K562 (cell line): ENCODE measurements at regions not wholly inside any gene's neighbourhood (a gene's known extent, or its start where the extent isn't known, plus 50 kb on each side); places are given as distances from the start of the nearest gene placed in this dataset.

ENCODE experiments used
- ATAC-seq: fragments of 200-7000 bp; cut with Tn5 transposase; 3 replicates; pipeline ENCODE4 v1.9.1; 2020; ENCODE audit warnings: moderate library complexity
- BruUV-seq: library from RNA; stranded (reverse); fragments of 400-500 nt; replicated peaks from 2 replicates; lab custom pipeline; 2021; lab: Mats Ljungman, UMichigan
- CTCF ChIA-PET: fragments of 300-600 bp; formaldehyde crosslinking; extraction: SDS; loops from one replicate; lab custom pipeline; 2021; ENCODE audit warnings: low intra/inter-chr PET ratio; lab: Yijun Ruan, JAX
- POLR2A ChIA-PET: fragments of 300-600, 350-650 bp; sonication (Branson Sonifier 250); formaldehyde crosslinking; extraction: SDS; loops from one replicate; lab custom pipeline; 2021; ENCODE audit warnings: antibody characterized with exemption, inconsistent platforms; lab: Yijun Ruan, JAX
- DNase-seq, 4 experiments: peaks; one replicate each; pipeline versions ENCODE4 v3.0.0 to v3.0.0-alpha.2; 2011 to 2018; ENCODE audit warnings: low spot score in 3 of 4, mixed read lengths in 3 of 4; ENCODE audit errors: extremely low read depth in 1 of 4
- FAIRE-seq: peaks from 2 replicates; lab custom pipeline; 2011; peaks lifted over from hg19 to GRCh38; lab: Jason Lieb, UNC
- H2AFZ ChIP-seq: 2 replicates; pipeline ENCODE4 v1.6.0; 2011; ENCODE audit warnings: low read depth, low read length, control low read depth, inconsistent platforms
- H3K27ac ChIP-seq: fragments of 200-600 bp; 3 replicates; pipeline ENCODE4 v1.8.0; 2011; ENCODE audit warnings: low read depth, mild to moderate bottlenecking, control low read depth, inconsistent platforms, low read length, moderate library complexity, mixed read lengths; ENCODE audit errors: extremely low read depth
- H3K27me3 ChIP-seq, 2 experiments: fragments of 300-600 bp in 1 of 2; 2 replicates in 1 of 2; 3 replicates in 1 of 2; pipeline versions ENCODE4 v1.6.0 to v1.8.0; 2011; ENCODE audit warnings: inconsistent platforms in 2 of 2, low read length in 2 of 2, mild to moderate bottlenecking in 1 of 2, mixed read lengths in 1 of 2, moderate library complexity in 1 of 2; ENCODE audit not compliant: control insufficient read depth in 2 of 2, insufficient read depth in 2 of 2
- H3K36me3 ChIP-seq: fragments of 300-600 bp; 3 replicates; pipeline ENCODE4 v1.8.0; 2011; ENCODE audit warnings: mild to moderate bottlenecking, low read length, inconsistent platforms; ENCODE audit not compliant: control insufficient read depth, insufficient read depth
- H3K4me1 ChIP-seq, 2 experiments: fragments of 200-600 bp in 1 of 2; replicated peaks in 1 of 2; 2 replicates in 1 of 2; 3 replicates in 1 of 2; pipeline versions ENCODE4 v1.5.1 to v1.8.0; 2011; ENCODE audit warnings: inconsistent platforms in 2 of 2, low read length in 2 of 2, mild to moderate bottlenecking in 1 of 2, mixed read lengths in 1 of 2, moderate library complexity in 1 of 2; ENCODE audit not compliant: control insufficient read depth in 2 of 2, insufficient read depth in 2 of 2
- H3K4me2 ChIP-seq: 2 replicates; pipeline ENCODE4 v1.6.1; 2011; ENCODE audit warnings: low read length, control low read depth, inconsistent platforms, mixed read lengths; ENCODE audit not compliant: insufficient read depth
- H3K4me3 ChIP-seq: fragments of 200-600 bp; sonication (generic), shearing (Covaris generic); 2 replicates; pipeline ENCODE4 v1.5.1; 2016; ENCODE audit warnings: control low read depth, inconsistent platforms
- H3K79me2 ChIP-seq: fragments of 200-600 bp; 3 replicates; pipeline ENCODE4 v1.8.0; 2011; ENCODE audit warnings: low read length, inconsistent platforms; ENCODE audit not compliant: control insufficient read depth, insufficient read depth
- H3K9ac ChIP-seq, 2 experiments: 2 replicates each; pipeline versions ENCODE4 v1.6.0 to v1.6.1; 2011; ENCODE audit warnings: low read depth in 2 of 2, low read length in 2 of 2, control low read depth in 1 of 2, inconsistent platforms in 1 of 2, mild to moderate bottlenecking in 1 of 2, mixed read lengths in 1 of 2; ENCODE audit not compliant: insufficient read depth in 1 of 2
- H3K9me1 ChIP-seq: one replicate; pipeline ENCODE4 v1.6.0; 2011; ENCODE audit warnings: inconsistent platforms, mild to moderate bottlenecking, low read length, moderate library complexity; ENCODE audit not compliant: control insufficient read depth, insufficient read depth
- H3K9me3 ChIP-seq: replicated peaks from 2 replicates; pipeline ENCODE4 v1.5.1; 2011; ENCODE audit warnings: low read depth, low read length, inconsistent platforms; ENCODE audit not compliant: control insufficient read depth, insufficient read depth
- H4K20me1 ChIP-seq: replicated peaks from 2 replicates; pipeline ENCODE4 v1.6.1; 2011; ENCODE audit warnings: low read length, inconsistent platforms, mixed read lengths; ENCODE audit not compliant: control insufficient read depth, insufficient read depth
- CBX8 ChIP-seq: fragments of 200-600 bp; sonication (generic); IDR thresholded peaks from 2 replicates; pipeline ENCODE4 v1.6.1; 2012; ENCODE audit warnings: borderline replicate concordance, mixed run types, low read depth, mild to moderate bottlenecking, moderate library complexity, mixed read lengths, low read length, control low read depth, inconsistent platforms; ENCODE audit not compliant: poor library complexity, severe bottlenecking; ENCODE audit errors: extremely low read depth
- CCNT2 ChIP-seq: IDR thresholded peaks from 2 replicates; pipeline ENCODE4 v1.6.1; 2011; ENCODE audit warnings: borderline replicate concordance, low read depth, mild to moderate bottlenecking, moderate library complexity, mixed read lengths, low read length; ENCODE audit not compliant: insufficient read length; ENCODE audit errors: extremely low read depth
- ELF1 ChIP-seq: fragments of 200-800 bp; sonication (Bioruptor generic); IDR thresholded peaks from 2 replicates; pipeline ENCODE4 v1.6.1; 2016; ENCODE audit warnings: missing genetic modification characterization, missing compliant biosample characterization
- KDM5B ChIP-seq: fragments of 200-600 bp; sonication (generic); IDR thresholded peaks from 2 replicates; pipeline ENCODE4 v1.6.1; 2012; ENCODE audit warnings: low read depth, mild to moderate bottlenecking, moderate library complexity, low read length, control low read depth, inconsistent platforms; ENCODE audit not compliant: insufficient replicate concordance
- L3MBTL2 ChIP-seq: fragments of 450-650 bp; IDR thresholded peaks from 2 replicates; pipeline ENCODE4 v1.6.1; 2016; ENCODE audit warnings: mild to moderate bottlenecking, moderate library complexity
- MAFG ChIP-seq: fragments of 450-650 bp; conservative IDR thresholded peaks from 2 replicates; pipeline ENCODE4 v1.6.1; 2016; ENCODE audit warnings: missing genetic modification characterization, missing compliant biosample characterization
- MAX ChIP-seq: sonication (generic); formaldehyde crosslinking; IDR thresholded peaks from 2 replicates; pipeline ENCODE4 v1.9.0; 2022; ENCODE audit warnings: mild to moderate bottlenecking, missing genetic modification reagents
- MTF1 ChIP-seq: fragments of 250-450 bp; sonication (Bioruptor Pico); IDR thresholded peaks from 2 replicates; pipeline ENCODE4 v1.9.0; 2021; ENCODE audit warnings: moderate library complexity, mild to moderate bottlenecking, inconsistent platforms, borderline replicate concordance
- NONO ChIP-seq, 2 experiments: fragments of 200-400 bp in 1 of 2; fragments of 450-650 bp in 1 of 2; formaldehyde crosslinking in 1 of 2; IDR thresholded peaks; 2 replicates each; pipeline ENCODE4 v1.6.1; 2017; ENCODE audit warnings: low read depth in 2 of 2, mild to moderate bottlenecking in 2 of 2, moderate library complexity in 2 of 2, low read length in 1 of 2
- POLR2A ChIP-seq: fragments of 450-650 bp; conservative IDR thresholded peaks from 2 replicates; pipeline ENCODE4 v1.6.1; 2016
- SAFB2 ChIP-seq: fragments of 200-400 bp; formaldehyde crosslinking; IDR thresholded peaks from 2 replicates; pipeline ENCODE4 v1.6.1; 2018; ENCODE audit warnings: borderline replicate concordance, low read length, low read depth, moderate library complexity; ENCODE audit not compliant: severe bottlenecking
- ZBTB7A ChIP-seq: IDR thresholded peaks from 2 replicates; pipeline ENCODE4 v1.6.1; 2011; ENCODE audit warnings: low read depth, mild to moderate bottlenecking, low read length, moderate library complexity, borderline replicate concordance; ENCODE audit not compliant: control insufficient read depth
- ZEB2 ChIP-seq: fragments of 450-650 bp; IDR thresholded peaks from 2 replicates; pipeline ENCODE4 v1.6.1; 2016
- ZNF121 ChIP-seq: sonication (generic); formaldehyde crosslinking; conservative IDR thresholded peaks from 2 replicates; pipeline ENCODE4 v1.8.0; 2022; ENCODE audit warnings: missing genetic modification reagents
- ZNF263 ChIP-seq: sonication (generic); formaldehyde crosslinking; IDR thresholded peaks from 2 replicates; pipeline ENCODE4 v1.8.0; 2022; ENCODE audit warnings: mild to moderate bottlenecking, missing genetic modification reagents, borderline replicate concordance
- ZSCAN32 ChIP-seq: fragments of 450-650 bp; formaldehyde crosslinking; IDR thresholded peaks from 2 replicates; pipeline ENCODE4 v1.4.0; 2020; ENCODE audit warnings: mild to moderate bottlenecking, moderate library complexity
- ZZZ3 ChIP-seq: fragments of 450-650 bp; IDR thresholded peaks from 2 replicates; pipeline ENCODE4 v1.6.1; 2016; ENCODE audit warnings: antibody characterized with exemption, mild to moderate bottlenecking, moderate library complexity
- WGBS: fragments of 100-300 bp; shearing (Covaris generic); methylation state at CpG from one replicate; pipeline ENCODE4 v1.1.6; 2016; ENCODE audit warnings: low coverage, mixed read lengths; ENCODE audit not compliant: insufficient coverage; ENCODE audit errors: missing lambda C conversion rate; 5-methylcytosine and 5-hydroxymethylcytosine counted together
- in situ Hi-C: fragments of 300-500 bp; cut with MboI; formaldehyde crosslinking; loops from 4 replicates; pipeline ENCODE4 v1.15.0; 2018; ENCODE audit warnings: inconsistent platforms, mixed read lengths
- intact Hi-C: fragments of 100-400 bp; cut with micrococcal nuclease; formaldehyde crosslinking; loops from 2 replicates; pipeline ENCODE4 v1.14.2; 2022
- TF ChIP-seq, protein P1 (sequence below): sonication (generic); formaldehyde crosslinking; IDR thresholded peaks from 2 replicates; pipeline ENCODE4 v1.8.0; 2022; ENCODE audit warnings: mild to moderate bottlenecking, missing genetic modification reagents

- Histone ChIP-seq H3K9ac (no peak overlapping the region), H2AFZ (no peak overlapping the region), H3K27me3 (no peaks in the 10 kb centered on the region), H3K79me2 (no peaks in the 10 kb centered on the region), H4K20me1 (no peaks in the 10 kb centered on the region), H3K4me2 (no peak overlapping the region), H3K4me3 (no peak overlapping the region), H3K4me1 (no peaks in the 10 kb centered on the region), H3K36me3 (no peaks in the 10 kb centered on the region), H3K9me3 (no peaks in the 10 kb centered on the region), H3K27ac (no peak overlapping the region), H3K9me1 (no peaks in the 10 kb centered on the region)
- intact Hi-C loops (no loop called here), in situ Hi-C loops (no loop called here)
- ChIA-PET POLR2A (no interaction called here), CTCF (no interaction called here)
- no peak for DNase-seq
- no peak for FAIRE-seq
- TF ChIP-seq L3MBTL2 (no peak), MAFG (tag) (no peak), ZEB2 (no peak), CBX8 (no peak), ZNF263 (no peak), ELF1 (tag) (no peak), NONO (IDR thresholded peaks at IDR 0.05; ENCODE audit: low read depth in 2 of 2, low read length in 1 of 2) (no peak), ZSCAN32 (no peak), MTF1 (CRISPR knock-in tag) (no peak), MAX (CRISPR knock-in tag) (no peak), ZBTB7A (no peak), ZZZ3 (no peak), ZNF121 (CRISPR knock-in tag) (no peak), CCNT2 (no peak), KDM5B (no peak), SAFB2 (no peak), POLR2A (no peak)
- TF ChIP-seq, protein P1, sequence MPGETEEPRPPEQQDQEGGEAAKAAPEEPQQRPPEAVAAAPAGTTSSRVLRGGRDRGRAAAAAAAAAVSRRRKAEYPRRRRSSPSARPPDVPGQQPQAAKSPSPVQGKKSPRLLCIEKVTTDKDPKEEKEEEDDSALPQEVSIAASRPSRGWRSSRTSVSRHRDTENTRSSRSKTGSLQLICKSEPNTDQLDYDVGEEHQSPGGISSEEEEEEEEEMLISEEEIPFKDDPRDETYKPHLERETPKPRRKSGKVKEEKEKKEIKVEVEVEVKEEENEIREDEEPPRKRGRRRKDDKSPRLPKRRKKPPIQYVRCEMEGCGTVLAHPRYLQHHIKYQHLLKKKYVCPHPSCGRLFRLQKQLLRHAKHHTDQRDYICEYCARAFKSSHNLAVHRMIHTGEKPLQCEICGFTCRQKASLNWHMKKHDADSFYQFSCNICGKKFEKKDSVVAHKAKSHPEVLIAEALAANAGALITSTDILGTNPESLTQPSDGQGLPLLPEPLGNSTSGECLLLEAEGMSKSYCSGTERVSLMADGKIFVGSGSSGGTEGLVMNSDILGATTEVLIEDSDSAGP (CRISPR knock-in tag): no peak
- WGBS: 10% methylated on average over 2 of the region's 2 CpGs
- no TSS peak for BruUV-seq
- ATAC-seq: no peak
Measured at GRCh38 chr5:111984044-111984443, 227.1 kb upstream of the NREP start.
